HG02588 (cell line): ENCODE measurements at regions not wholly inside any gene's neighbourhood (a gene's known extent, or its start where the extent isn't known, plus 50 kb on each side); places are given as distances from the start of the nearest gene placed in this dataset.
"Not testable (repeated sequence)": the region's sequence is repeated elsewhere in the genome, so short reads cannot be mapped to it uniquely, and the experiment has no call there.

Experiments
- ATAC-seq: cut with Tn5 transposase; IDR thresholded peaks from one replicate; pipeline ENCODE4 v1.9.1; 2021; ENCODE audit warnings: mild to moderate bottlenecking, moderate library complexity; ENCODE audit not compliant: unreplicated experiment

GRCh38 chrX:94329182-94329581 lies 655.2 kb downstream of the FAM133A start:
- no peak for ATAC-seq

DNA sequence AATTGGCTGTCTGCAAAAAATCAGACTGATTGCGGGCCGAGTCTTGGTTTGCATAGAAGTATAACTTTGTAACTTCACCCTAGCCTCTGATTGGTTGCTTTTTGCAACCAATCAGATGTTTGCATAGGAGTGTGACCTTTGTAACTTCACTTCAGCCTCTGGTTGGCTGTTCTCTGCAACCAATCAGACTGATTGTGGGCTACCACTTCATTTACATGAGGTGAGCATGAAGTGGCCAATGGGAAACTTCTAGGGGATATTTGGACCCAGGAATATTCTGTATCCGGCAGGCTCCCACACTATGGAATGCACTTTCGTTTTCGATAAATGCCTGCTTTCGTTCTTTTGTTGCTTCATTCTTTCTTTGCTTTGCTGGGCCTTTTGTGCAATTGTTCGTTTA lies 667.7 kb downstream of the FAM133A start:
- ATAC-seq, result not testable (repeated sequence)

DNA sequence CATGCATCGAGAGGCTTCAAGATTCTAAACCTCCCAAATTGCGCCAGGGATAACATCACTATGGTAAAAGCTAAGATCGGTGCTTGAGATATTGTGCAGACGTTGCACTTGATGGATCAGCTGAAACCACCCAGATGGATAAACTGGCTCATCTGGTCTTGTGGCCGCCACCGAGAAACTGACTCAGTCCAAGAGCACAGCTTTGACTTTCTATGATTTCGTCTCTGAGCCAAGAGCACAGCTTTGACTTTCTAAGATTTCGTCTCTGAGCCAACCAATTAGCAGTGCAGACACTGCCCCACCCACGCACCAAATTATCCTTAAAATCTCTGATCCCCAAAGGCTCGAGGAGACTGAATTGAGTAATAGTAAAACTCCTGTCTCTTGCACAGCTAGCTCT lies 687.2 kb downstream of the FAM133A start:
- ATAC-seq, result no peak

GRCh38 chrX:94365736-94366135 lies 691.7 kb downstream of the FAM133A start:
- ATAC-seq, result no peak

DNA sequence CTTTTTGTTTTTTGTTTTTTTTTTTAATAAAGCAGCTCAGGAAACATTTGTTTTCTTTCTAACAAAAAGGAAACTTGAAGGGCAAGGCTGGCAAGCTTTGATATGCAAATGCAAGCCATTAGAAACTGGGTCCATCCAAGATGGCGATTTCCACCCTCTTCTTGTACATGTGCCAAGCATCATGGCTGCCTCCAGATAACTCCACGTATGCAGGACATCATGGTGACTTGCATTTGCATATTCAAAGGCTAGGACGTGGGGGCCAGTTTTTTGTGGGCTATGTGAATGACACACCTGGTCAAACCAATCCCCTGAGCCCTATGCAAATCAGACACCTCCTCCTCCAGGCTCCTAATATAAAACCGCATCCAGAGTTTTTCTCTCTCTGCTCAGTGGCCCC lies 692.6 kb downstream of the FAM133A start:
- no peak for ATAC-seq

GRCh38 chrX:94389044-94389443 lies 715.0 kb downstream of the FAM133A start:
- ATAC-seq, result no peak

DNA sequence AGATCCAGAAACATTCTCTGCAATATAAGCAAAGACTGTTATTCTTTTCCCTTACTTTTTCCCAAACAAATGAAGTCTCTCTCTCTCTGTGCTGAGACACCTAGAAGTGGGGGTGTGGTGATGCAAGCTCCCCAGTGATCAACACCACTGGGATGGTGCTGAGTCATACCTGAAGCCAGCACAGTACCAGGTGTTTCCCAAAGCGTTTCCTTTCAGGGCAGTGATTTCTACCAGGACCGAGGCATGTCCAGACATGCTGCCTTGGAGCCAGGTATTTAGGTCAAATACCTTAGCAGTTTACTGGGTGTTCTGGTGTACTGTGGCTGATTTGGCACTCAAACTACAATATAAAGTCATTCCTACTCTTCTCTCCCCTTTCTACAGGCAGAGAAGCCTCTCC lies 726.5 kb downstream of the FAM133A start:
- peak; percentile 91 for ATAC-seq

DNA sequence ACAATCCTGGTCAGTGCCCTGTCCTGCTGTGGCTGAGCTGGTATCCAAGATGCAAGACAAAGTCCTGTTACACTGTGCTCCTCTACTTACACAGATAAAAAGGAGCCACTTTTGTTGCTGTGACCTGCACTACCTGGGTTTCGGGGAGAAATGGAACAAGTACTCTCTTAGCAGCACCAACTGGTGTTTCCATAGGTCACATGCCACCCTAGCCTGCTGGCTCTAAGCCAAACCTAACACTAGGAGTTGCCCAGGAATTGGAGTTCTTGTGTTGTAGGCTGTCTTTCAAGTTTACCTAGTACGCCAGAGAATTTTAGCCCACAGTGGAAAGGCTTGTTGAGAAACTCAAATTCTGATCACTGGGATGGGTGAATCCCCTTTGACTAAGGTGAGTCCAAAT lies 727.4 kb downstream of the FAM133A start:
- no peak for ATAC-seq

DNA sequence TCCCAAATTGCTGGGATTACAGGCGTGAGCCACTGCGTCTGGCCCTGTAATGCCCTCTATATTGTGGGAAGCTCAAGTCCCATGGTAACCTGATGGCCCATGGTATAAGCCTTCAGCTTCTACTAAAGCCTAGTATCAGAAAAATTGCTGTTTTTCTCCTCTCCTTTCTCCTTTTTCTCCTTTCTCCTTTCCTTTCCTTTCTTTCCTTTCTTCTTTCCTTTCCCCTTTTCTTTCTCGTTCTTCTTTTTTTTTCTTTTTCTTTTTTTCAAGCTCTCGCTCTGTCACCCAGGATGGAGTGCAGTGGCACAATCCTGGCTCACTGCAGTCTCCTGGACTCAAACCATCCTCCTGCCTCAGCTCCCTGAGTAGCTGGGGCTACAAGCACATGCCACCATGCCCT lies 740.7 kb downstream of the FAM133A start:
- ATAC-seq, result no peak

DNA sequence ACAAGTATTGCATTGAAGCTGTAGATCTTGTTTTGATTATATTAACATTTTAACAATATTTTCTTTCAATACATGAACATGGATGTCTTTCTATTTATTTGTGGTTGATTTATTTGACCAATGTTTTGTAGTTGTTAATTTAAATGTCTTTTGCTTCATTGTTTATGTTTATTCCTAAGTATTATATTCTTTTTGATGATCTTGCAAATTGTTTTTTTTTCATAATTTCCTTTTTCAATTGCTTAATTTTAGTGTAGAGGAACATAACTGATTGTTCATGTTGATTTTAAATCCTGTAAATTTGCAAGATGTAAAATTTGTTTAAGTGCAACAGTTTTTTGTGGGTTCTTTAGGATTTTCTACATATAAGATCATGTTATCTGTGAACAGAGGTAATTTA lies 744.1 kb downstream of the FAM133A start:
- ATAC-seq, result no peak

DNA sequence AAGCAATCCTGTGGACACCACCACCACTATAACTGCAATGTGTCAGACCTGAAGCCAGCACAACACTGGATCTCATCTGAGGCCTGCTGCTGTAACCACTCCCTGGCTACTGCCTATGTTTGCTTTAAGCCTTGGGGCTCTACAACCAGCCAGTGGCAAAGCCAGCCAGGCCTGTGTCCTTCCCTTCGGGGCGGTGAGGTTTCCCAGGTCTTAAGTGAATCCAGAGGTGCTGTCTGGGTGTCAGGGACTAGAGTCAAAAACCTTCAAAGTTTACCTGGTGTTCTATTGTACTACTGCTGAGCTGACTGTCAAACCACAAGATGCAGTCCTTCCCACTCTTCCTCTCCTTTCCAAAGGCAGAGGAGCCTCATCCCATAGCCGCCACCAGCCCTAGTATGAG lies 750.5 kb downstream of the FAM133A start:
- ATAC-seq, result no peak

GRCh38 chrX:94430091-94430490 lies 756.1 kb downstream of the FAM133A start:
- ATAC-seq, result no peak

GRCh38 chrX:94435799-94436198 lies 761.8 kb downstream of the FAM133A start:
- ATAC-seq, result no peak

DNA sequence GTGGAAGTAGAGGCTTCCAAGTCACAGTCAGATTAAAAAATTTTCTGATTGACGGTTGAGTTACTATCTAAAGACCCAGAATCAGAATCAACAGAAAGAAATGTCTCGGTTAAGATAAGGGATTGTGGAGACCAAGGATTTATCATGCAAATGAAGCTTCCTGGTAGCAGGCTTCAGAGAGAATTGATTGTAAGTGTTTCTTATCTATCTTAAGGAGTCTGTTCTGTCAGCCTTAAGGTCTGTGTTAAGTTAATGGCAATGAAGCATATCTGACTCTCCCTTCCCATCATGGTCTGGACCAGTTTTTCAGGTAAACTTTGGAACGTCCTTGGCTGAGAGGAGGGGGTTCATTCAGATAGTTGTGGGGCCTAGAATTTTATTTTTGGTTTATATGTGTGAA lies 780.2 kb downstream of the FAM133A start:
- ATAC-seq, result no peak

DNA sequence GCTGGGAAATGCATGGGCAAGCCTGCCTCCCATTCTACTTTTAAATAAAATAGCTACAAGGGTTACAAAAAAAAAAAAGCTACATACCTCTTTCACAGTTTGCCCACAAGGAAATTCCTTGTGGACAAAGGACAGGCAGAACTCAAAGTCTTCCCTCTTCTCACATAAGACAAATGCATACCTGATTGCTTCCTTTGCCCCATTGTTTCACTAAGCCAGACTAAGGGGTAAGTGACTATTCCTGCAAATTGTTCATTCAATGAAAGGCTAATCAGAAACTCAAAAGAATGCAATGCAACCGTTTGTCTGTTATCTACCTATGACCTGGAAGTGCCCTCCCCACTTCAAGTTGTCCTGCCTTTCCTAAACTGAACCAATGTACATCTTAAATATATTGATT lies 780.6 kb downstream of the FAM133A start:
- ATAC-seq, result no peak

DNA sequence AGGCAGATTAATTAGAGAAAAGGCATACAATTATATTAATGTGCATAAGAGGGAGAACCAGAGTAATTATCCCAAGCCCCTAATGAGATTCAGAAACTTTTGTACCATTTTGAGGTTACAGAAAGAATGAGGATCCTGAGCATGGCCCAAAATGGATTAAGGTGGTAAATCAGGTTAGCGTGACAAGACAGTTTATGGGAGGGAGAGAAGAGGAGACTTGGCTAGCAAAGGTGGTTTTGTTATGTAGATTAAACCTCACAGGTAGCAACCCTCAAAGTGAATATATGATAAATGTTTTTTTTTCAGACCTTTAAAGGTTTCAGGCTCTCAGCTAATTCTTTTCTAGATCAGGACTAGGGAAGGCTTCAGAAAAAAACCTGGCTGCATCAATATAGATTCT lies 781.8 kb downstream of the FAM133A start:
- ATAC-seq, result no peak

DNA sequence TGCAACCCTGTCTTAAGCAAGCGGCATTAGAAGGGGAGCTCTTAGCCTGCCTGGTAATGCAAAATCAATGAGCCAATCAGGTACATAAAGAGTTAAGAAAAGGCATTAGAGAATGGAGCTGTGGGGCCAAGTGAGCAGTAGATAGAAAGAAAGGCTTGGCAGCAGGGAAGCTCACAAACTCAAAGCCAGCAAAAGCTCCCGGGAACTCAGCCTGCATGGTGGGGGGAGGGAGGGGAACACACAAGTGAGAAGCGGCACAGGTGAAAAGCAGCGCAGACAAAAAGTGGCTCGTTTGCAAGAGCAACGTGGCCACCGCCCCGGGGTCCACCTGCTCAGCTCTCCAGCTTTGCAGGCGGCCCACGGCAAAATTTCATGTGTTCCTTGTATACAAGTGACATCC lies 818.5 kb downstream of the FAM133A start:
- no peak for ATAC-seq

- no peak for ATAC-seq
Observed at GRCh38 chrX:94493405-94493804, 819.4 kb downstream of the FAM133A start.

DNA sequence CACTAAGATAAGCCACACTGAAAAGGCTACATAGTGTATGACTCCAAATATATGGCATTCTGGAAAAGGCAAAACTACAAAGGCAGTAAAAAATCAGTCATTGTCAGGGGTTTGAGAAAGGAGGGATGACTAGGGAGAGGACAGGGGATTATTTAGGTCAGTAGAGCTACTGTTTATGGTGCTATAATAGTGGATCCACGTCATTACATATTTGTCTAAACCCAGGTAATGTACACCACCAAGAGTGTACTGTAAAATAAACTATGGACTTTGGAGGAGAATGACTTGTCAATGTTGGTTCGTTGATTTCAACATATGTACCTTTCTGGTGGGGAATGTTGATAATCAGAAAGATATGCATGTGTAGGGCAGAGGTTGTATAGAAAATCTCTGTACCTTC lies 837.6 kb downstream of the FAM133A start:
- ATAC-seq, result no peak

DNA sequence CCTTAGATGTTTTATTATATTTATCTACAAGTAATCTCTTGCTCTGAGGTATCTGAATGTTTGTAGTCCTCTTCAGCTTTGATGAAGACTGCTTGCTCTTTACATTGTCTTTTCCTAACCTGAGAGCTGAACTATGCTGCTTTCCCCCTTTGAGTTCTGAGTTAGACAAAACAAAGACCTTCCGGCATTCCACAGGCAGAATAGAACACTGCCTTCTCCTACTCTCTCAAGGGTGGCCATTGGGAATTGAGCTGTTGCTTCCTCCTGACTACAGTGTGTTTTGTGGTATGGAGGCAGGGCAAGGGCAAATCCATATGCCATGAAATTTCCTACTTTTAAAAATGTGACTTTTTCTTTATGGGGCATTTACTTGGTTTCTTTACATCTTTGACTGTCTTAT lies 841.0 kb downstream of the FAM133A start:
- no peak for ATAC-seq

DNA sequence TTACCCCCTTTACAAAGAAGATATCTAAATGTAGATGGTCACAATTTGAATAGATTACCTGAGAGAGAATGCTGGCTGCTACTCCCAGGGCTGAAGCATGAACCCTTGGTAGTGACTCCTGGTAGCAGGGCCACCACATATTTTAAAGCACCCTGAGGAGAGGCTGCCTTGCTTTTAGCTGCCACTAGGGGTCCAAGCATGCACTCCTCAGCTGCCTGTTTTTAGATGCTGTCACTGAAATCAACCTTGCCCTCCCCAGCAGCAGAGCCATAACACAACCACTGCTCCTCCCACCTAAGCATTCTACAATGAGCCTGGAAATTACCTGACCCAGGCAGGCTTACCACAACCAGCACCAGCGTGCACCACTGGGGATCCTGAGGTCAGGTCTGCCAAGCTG lies 850.9 kb downstream of the FAM133A start:
- no peak for ATAC-seq

GRCh38 chrX:94545722-94546121 lies 871.7 kb downstream of the FAM133A start:
- ATAC-seq, result no peak

- no peak for ATAC-seq
Observed at GRCh38 chrX:94551831-94552230, 877.8 kb downstream of the FAM133A start.

DNA sequence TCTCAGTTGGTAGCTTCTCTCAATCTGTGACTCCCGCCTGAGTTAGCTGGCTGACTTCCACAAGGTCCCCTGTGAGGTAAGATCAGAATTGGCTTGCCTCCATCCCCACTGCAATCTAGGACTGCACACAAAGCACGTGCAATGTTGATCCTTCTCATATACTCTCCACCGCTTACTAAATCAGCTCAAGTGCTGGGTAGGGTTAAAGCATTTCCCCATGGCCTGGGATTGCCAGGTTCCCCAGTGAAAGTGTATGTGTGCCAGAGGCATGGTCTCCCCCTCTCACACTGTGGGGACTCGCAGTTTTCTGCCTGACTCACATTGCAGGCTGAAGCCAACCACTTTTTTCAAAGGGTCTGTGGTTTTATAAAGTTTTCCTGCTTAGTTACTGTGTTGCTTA lies 886.9 kb downstream of the FAM133A start:
- no peak for ATAC-seq
